ENCODE measurements at regions not wholly inside any gene's neighbourhood (a gene's known extent, or its start where the extent isn't known, plus 50 kb on each side); places are given as distances from the start of the nearest gene placed in this dataset.

GRCh38 chr21:18174370-18174769 is 70.3 kb upstream of the CHODL start:
- TF ChIP-seq CTCF (IDR thresholded peaks at IDR 0.05; ENCODE audit: low read depth, low read length, poor library complexity, severe bottlenecking) (no peak), EZH2phosphoT487 (IDR thresholded peaks at IDR 0.05; ENCODE audit: borderline replicate concordance, low read length) (no peak)

Data from DOHH2 (cell line).